ENCODE measurements at regions not wholly inside any gene's neighbourhood (a gene's known extent, or its start where the extent isn't known, plus 50 kb on each side); places are given as distances from the start of the nearest gene placed in this dataset.

- no peaks in the 10 kb centered on the region for H4K20me1 ChIP-seq (ENCODE audit: insufficient read depth, low read length)
- Mint-ChIP-seq H3K9me3 (peaks cover 0 to 2% (median 0%) of the 10 kb centered on the region in 7 donors), H3K27ac (no peak overlapping the region), H3K4me3 (no peak overlapping the region), H3K4me1 (no peaks in the 10 kb centered on the region), H3K36me3 (no peaks in the 10 kb centered on the region), H3K27me3 (ENCODE audit: low read depth in 3 of 3) (no peaks in the 10 kb centered on the region)
- H3K4me1 ChIP-seq (ENCODE audit: control insufficient read depth in 1 of 2, insufficient read depth in 2 of 2, low read length in 2 of 2) = no peaks in the 10 kb centered on the region
- no peak overlapping the region for H3K4me3 ChIP-seq (replicated peaks in 1 of 3; ENCODE audit: low read depth in 2 of 3, low read length in 3 of 3)
- no peaks in the 10 kb centered on the region for H3K27me3 ChIP-seq (ENCODE audit: control insufficient read depth in 2 of 2, insufficient read depth in 2 of 2, low read length in 2 of 2)
- H3K9ac ChIP-seq (ENCODE audit: insufficient read depth, low read length, poor library complexity, severe bottlenecking) = no peak overlapping the region
- H3K79me2 ChIP-seq (ENCODE audit: insufficient read depth, low read length) = no peaks in the 10 kb centered on the region
- H3K27ac ChIP-seq (ENCODE audit: low read depth in 1 of 2, low read length in 2 of 2) = no peak overlapping the region
- no peak for DNase-seq
- TF ChIP-seq CTCF (IDR thresholded peaks at IDR 0.05) = no peak
- peaks cover 0 to under 1% of the 10 kb centered on the region in 2 donors for H3K9me3 ChIP-seq (replicated peaks in 1 of 2; ENCODE audit: control insufficient read depth in 1 of 2, insufficient read depth in 1 of 2, low read length in 2 of 2)
- no peak overlapping the region for H3K4me2 ChIP-seq (replicated peaks; ENCODE audit: extremely low read depth, low read length, poor library complexity, severe bottlenecking)
- intact Hi-C loops (cut with micrococcal nuclease) = no loop called here
- H2AFZ ChIP-seq (ENCODE audit: insufficient read depth, low read depth, low read length, poor library complexity, severe bottlenecking) = no peak overlapping the region
- no peaks in the 10 kb centered on the region for H3K36me3 ChIP-seq (replicated peaks in 1 of 2; ENCODE audit: control insufficient read depth in 1 of 2, insufficient read depth in 2 of 2, low read length in 2 of 2)
These were observed 1961.4 kb upstream of the WWC1 start for GRCh38 chr5:166330036-166330435.

- H3K27me3 ChIP-seq (ENCODE audit: control insufficient read depth in 2 of 2, insufficient read depth in 2 of 2, low read length in 2 of 2) = no peaks in the 10 kb centered on the region
- DNase-seq = no peak
- no peak overlapping the region for H3K27ac Mint-ChIP-seq
- H3K27ac ChIP-seq (ENCODE audit: low read depth in 1 of 2, low read length in 2 of 2) = no peak overlapping the region
- no peak overlapping the region for H3K9ac ChIP-seq (ENCODE audit: insufficient read depth, low read length, poor library complexity, severe bottlenecking)
- H3K4me1 ChIP-seq (ENCODE audit: control insufficient read depth in 1 of 2, insufficient read depth in 2 of 2, low read length in 2 of 2) = no peaks in the 10 kb centered on the region
- H2AFZ ChIP-seq (ENCODE audit: insufficient read depth, low read depth, low read length, poor library complexity, severe bottlenecking) = no peak overlapping the region
- WGBS (ENCODE audit: insufficient coverage) = 77% methylated on average over 2 of the region's 4 CpGs
- no peaks in the 10 kb centered on the region for H3K79me2 ChIP-seq (ENCODE audit: insufficient read depth, low read length)
- no peak overlapping the region for H3K4me3 ChIP-seq (replicated peaks in 1 of 3; ENCODE audit: low read depth in 2 of 3, low read length in 3 of 3)
- no peaks in the 10 kb centered on the region for H3K4me1 Mint-ChIP-seq
- no peak for TF ChIP-seq CTCF (IDR thresholded peaks at IDR 0.05)
- H3K36me3 ChIP-seq (replicated peaks in 1 of 2; ENCODE audit: control insufficient read depth in 1 of 2, insufficient read depth in 2 of 2, low read length in 2 of 2) = no peaks in the 10 kb centered on the region
- no peaks in the 10 kb centered on the region for H4K20me1 ChIP-seq (ENCODE audit: insufficient read depth, low read length)
- no peaks in the 10 kb centered on the region for H3K36me3 Mint-ChIP-seq
- peaks cover 0 to 3% of the 10 kb centered on the region in 2 donors for H3K9me3 ChIP-seq (replicated peaks in 1 of 2; ENCODE audit: control insufficient read depth in 1 of 2, insufficient read depth in 1 of 2, low read length in 2 of 2)
- H3K27me3 Mint-ChIP-seq (ENCODE audit: low read depth in 3 of 3) = no peaks in the 10 kb centered on the region
- H3K4me2 ChIP-seq (replicated peaks; ENCODE audit: extremely low read depth, low read length, poor library complexity, severe bottlenecking) = no peak overlapping the region
- intact Hi-C loops (cut with micrococcal nuclease) = no loop called here
- H3K4me3 Mint-ChIP-seq = no peak overlapping the region
- H3K9me3 Mint-ChIP-seq = peaks cover 0 to 7% (median 0%) of the 10 kb centered on the region in 7 donors
These were observed 1959.9 kb upstream of the WWC1 start for GRCh38 chr5:166331521-166331920.

Measured in CD14-positive monocyte (primary cell).